RCC 7860 (cell line): ENCODE measurements at regions not wholly inside any gene's neighbourhood (a gene's known extent, or its start where the extent isn't known, plus 50 kb on each side); places are given as distances from the start of the nearest gene placed in this dataset.

Experiments
- DNase-seq: peaks from one replicate; pipeline ENCODE4 v3.0.0-alpha.2; 2015; ENCODE audit warnings: low spot score
- FAIRE-seq: peaks from 2 replicates; lab custom pipeline; 2012; peaks lifted over from hg19 to GRCh38; lab: Jason Lieb, UNC

DNA sequence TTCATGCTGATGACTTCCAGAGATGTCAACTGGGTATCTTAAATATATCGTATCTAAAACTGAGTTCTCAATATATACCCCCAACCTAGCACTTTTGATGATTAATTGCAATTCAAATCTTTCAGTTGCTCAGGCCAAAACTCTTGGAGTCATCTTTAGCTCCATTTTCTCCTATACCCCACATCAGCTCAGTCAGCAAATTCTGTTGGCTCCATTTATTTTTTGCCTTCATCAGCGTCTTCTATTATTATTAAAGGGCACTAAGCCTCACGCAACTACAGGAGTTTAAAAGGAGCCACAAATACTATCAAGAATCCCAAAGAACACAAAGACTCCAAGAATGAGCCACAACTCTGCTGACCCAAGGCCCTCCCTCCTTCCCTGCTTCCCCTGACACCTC, 134.9 kb downstream of the KCTD12 start:
- DNase-seq (no peak), FAIRE-seq (no peak)

DNA sequence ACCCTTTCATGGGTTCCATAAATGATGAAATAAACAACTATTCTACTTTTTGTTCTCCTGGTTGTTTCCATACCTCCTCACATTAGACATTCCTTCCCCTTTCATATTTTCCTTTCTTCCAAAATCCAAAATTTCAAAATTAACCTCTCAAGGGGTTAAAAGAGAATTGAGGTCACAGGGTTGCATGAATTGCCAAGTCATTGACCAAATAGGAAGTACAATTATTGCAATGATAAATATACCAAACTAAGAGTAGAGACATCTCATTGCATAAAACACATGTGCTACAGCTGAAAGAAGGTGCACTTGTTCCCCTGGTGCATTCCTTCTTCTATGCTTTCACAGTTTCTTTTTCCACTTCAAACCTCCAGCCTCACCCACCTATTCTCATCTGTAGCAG, 136.1 kb downstream of the KCTD12 start:
- no peak for FAIRE-seq
- DNase-seq, result no peak

DNA sequence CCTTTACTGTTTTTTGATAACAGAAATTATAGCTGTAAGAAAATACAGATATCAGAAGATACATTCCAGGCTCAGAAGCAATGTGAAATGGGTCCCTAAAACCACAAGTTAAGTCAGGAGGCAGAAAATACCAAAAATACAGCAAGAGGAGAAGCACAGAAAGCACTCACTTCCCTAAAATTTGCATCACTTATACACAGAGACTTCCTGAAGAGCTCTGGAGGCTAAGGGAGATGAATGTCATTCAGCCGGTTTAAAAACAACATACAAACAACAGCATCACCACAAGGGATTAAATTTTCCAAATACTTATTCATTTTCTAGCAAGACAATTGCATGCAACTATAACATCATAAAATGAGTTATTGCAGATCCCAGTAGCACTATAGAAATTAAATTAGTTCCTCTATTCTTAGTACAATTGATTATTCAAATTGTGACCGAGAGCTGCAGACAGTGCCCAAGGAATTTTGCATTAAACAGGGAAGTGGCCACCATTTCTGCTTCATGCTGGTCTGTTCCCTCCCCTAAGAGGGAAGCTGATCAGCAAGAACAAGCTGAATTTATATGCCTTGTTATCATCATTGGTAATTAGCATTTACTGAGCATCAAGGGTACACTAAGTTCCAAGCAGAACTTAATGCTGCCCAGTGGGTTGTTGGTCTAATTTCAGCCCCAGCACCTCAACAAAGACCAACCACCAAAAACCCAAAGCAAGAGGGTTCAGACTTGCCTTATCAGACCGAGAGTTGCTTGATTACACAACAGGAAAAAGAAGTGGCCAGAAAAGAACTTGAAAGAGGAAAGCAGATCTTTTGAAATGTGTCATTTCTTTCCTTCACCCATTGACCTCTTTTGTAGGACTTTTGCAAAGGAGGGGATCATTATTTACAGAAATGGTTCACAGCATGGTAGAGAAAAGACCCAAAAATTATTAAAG, 140.7 kb downstream of the KCTD12 start:
- FAIRE-seq (no peak), DNase-seq (no peak)

DNA sequence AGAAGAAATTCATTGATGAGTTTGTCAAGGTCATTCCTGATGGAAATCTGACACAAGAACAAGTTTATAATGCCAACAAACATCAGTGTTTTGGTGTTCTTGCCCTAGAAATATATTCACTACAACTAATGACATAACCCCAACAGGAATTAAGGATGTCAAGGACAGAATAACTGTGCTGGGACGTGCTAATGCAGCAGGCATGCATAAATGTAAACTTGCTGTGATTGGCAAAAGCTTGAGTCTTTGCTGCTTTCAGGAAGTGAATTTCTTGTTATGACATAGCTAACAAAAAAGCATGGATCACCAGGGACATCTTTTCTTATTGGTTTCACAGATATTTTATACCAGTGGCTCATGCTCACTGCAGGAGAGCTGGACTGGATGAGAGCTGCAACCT, 144.6 kb downstream of the KCTD12 start:
- FAIRE-seq (no peak), DNase-seq (no peak)

DNA sequence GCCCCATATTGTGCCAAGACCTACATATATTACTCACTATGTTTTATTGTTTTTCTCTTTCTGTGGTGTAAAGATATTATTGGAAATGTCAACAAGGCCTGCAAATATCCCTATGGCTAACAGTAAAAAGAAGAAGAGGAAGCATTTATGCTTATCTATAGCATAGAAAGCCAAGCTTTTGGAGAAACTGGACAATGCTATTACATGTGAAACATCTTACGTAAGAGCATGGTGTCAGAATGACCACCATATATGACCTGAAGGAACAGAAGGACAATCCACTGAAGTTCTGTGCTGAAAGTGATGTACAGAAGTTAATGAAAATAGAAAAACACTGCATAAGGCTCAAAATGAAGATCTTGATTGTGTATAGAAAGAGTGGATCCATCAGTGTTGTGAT, 145.2 kb downstream of the KCTD12 start:
- FAIRE-seq, result no peak
- no peak for DNase-seq

DNA sequence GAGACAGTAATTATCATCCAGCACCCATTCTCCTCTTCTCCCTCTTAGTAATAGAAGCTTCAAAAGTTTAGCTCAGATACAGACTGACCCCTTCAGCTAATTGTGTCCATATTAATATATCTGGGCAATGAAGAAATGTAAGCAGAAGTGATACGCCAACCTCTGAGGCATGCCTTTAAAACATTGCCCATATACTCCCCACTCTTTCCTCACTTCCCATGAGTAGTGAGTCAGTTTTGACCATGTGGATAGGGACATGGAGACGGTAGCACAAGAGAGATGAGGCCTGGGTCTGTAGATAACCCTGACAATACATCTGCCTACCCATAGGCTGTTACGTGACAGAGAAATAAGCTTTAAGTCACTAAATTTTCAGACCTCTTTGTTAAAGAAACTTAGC, 147.6 kb downstream of the KCTD12 start:
- DNase-seq (no peak), FAIRE-seq (no peak)

DNA sequence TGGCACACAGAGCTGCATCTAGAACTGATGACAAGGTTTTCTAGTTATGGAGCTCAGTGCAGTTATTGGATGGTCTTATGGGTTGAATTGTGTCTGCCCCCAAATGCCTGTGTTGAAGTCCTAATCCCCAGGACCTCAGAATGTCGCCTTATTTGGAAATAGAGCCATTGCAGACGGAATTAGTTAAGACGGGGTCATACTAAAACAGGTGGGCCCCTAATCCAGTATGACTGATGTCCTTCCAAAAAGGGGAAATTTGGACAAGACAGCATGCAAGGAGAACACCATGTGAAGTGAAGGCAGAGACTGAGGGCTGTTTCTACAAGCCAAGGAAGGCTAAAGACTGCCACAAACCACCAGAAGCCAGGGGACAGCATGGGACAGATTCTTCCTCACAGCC, 148.7 kb downstream of the KCTD12 start:
- DNase-seq (no peak), FAIRE-seq (no peak)

DNA sequence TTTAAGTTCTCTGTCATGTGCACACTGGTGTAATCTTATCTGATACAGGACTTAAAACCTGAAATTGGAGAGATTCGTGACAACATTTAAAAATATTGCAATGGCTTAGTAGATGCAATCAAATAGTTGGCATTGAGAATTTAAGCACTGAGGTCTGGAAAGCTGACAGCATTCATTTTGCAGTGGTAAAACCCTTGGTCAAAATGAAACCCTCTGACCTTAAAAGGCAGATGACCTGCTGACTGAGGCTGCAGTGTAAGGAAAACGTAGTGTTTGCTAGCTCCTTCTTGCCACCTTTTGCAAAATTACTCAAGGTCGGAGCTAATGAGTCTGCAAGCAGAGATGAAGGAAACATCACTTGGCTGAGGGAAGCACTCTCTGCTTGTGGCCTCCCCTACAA, 150.6 kb downstream of the KCTD12 start:
- FAIRE-seq (no peak), DNase-seq (no peak)

DNA sequence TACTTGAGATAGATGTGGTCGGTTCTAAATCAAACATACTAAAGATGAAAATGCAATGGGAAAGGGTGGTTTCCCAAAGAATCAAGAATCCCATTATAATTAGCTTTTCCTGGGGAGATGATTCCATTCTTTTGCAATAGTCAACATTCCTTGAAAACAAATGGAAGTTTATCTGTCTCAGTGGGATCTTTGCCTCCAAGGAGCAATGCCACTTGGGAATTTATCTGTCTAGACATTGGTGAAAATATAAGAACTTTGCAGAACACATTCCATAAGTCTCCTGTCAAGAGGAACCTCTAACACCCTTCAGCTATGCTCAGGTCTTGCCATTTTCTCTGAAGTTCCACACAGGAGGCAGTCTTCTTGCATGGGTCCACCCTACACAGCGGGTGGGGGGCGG, 152.5 kb downstream of the KCTD12 start:
- DNase-seq, result no peak
- FAIRE-seq, result no peak

DNA sequence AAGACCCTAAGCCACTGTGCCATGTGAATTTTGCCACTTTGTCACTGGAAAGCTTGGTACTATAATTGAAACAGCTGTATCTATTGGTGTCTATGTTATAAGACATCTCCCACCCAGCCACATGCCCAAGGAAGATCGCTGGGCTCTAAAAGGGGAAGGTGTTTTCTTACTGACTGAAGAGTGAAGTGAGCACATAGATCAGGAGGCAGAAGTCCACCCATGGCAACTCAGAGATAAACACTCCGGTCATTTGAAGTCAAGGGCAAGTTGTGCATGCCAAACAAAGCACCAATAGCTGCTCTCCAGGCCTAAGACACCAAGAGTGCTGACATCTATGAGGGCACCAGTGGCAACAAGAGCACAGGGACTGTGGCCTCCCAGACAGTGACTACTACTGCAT, 153.8 kb downstream of the KCTD12 start:
- FAIRE-seq (no peak), DNase-seq (no peak)

DNA sequence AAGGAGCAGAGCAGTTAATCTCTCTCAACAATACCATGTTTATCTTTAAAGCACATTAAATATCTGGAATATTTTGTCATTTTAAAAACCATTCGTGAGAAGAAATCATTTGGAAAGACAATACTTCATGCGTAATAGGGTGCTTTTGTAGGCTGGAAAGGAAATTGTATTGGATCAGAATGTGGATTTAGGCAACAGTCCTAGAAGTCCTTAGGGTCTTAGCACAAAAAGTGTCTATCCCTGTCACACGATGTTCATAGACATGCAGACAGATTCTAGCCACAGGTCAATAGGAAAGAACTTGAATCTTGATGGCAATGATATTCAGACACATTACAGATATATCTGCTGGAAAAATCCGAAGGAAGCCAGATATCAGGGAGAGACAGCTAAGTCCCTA, 156.0 kb downstream of the KCTD12 start:
- DNase-seq (no peak), FAIRE-seq (no peak)

DNA sequence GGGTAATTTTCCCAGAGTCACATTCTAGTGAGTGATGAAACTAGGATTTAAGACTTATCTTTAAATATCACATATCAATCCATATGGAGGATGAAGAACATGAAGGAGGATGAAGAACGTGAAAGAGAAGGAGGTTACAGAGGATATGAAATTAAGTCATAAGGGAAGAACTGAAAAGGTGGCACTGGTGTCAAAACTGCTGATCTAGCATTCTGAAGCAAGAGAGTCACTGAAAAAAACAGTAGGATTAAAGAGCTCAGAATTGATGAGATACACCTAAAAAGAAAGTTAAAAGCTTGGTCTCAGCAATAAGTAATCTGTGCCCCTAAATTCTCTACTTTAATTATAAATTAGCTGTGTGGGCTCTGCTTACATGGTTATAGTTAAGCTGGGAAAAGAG, 156.5 kb downstream of the KCTD12 start:
- DNase-seq (no peak), FAIRE-seq (no peak)

DNA sequence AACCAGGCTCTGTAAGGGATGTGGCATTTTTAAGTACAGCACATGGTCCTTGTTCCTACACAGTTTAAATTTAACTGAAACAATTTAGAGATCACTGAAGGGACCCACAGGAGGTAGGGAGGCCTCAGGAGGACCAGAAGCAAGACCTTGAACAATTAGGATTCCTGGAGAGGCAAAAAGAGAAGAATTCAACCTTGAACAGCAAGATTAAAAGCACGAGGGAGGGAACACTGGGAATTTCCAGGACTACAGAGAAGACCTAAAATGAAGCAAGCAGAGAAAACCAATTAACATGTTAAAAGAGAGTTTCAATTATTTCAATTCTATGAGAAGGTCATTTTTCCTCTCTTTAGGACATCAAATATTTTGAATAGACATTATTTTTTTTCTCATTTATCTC, 160.3 kb downstream of the KCTD12 start:
- no peak for FAIRE-seq

DNA sequence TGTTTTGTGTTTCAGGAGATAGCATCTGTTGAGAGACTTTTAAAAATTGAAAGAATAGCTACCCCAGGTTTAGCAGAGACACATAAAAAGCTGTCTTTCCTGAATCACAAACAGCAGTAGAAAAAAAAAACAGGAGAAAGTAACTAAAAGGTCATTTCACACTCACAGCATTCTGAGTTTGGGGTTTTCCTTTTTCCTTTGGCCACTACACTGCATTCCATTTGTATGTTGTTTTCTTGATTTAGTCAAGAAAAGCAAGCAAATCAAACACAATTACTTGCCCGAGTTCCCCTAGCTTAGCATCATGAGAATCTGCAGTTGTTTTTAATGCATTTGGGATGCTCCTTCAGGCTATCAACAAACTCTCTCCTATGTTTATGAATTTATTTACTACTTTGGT, 161.0 kb downstream of the KCTD12 start:
- FAIRE-seq (no peak), DNase-seq (no peak)

More for the DNA sequence above, 160.3 kb downstream of the KCTD12 start:
- DNase-seq, result no peak

DNA sequence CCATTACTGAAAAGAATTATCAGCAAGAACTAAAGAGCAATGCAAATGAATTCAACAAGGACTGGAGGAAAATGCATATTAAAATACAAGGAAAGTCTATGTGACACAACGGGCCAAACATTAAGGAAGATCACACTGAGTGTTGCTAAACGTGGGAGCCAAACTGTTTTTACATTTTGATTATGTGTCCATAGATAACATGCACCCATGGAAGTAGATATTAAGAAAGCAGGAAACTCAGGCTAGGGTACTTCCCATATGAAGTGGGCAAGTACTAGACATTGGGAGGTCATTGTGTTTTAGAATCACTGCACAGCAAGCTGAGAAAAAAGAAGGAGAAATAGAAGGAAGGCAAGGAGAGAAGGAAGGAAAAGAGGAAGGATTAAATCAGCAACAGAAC, 161.8 kb downstream of the KCTD12 start:
- no peak for DNase-seq
- FAIRE-seq, result no peak

DNA sequence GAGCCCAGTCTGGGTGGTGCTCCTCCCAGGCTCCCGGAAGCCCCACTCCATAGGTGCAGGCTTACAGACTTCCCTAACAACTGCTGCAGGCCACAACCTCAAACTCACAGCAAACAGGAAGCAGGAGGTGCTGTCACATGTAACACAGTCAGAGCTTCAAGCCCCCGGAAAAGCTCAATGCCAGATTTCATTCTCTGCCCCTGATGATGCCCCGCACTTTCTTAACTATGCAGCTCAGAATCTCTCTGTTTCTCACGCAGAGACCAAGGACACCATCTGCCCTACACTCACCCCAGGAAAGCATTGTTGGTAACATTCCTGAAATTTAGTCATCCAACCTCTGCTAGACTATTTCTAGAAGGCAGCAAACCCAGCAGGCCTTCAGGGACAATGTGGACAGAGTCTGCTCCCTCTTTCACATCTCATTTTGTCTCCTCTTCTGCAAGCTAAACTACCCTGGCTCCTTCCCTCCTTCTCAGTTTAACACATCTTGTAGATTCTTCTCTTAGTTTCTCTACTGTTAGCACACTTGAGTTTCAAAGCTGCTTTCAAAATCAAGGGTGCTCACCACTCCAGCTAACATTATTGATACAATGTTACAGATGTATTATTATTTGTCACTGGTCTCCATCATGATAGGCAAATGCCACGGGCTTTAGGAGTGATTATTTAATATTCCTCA, 162.5 kb downstream of the KCTD12 start:
- DNase-seq (no peak), FAIRE-seq (no peak)

DNA sequence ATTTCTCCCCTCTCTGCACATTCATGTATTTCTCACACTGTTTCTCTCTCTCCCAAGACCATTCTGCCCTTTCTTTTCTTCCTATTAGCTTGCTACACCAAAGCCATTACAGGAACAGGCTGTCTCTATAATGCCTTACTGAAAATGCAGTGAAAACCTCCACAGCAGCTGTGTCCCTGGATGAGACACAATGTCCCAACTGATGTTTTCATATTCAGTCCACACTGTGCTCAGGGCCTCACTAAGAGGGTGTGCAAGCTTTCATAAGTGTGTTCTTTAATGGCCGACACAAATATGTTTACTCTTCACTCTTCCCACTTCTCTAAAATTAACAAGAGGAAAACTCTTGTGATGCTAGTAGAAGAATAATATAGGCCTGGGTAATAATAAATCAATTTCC, 163.4 kb downstream of the KCTD12 start:
- DNase-seq (no peak), FAIRE-seq (no peak)

DNA sequence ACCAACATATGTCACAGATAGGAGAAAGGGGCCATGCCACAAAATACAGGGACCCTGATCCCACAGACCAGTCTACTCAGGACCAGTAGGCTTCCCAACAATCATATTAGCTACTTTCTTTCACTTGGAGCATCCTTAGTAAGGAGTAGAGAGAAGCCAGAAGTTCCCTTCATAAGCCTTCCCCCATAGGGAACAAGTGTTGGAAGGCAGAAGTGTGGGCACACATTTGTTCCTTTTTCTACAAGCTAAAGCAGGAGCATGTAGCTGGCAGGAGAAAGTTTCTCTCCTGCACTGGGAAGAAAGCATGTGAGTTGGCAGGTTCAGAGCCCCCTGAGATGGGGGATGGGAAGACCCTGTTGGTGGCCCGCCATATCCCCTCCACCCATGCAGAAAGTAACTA, 165.4 kb downstream of the KCTD12 start:
- no peak for FAIRE-seq
- DNase-seq, result no peak

DNA sequence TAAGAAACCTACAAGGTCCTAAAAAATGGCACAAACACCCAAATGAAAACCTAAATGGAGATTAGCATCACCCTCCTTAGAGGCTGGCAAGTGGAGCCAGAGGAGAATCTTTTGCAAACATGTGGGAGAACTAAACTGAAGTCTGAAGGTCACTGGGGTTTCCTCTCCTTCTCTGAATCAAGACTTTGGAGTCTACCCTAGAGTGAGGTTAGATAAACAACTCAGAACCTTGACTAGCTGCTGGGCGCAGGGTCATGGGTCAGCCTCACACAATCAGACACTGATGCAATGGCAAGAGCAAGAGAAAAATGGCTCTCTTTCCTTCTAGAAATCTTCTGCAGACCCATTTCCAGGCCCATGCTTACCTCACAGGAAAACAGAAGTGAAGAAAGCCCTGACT, 165.8 kb downstream of the KCTD12 start:
- FAIRE-seq (no peak), DNase-seq (no peak)

DNA sequence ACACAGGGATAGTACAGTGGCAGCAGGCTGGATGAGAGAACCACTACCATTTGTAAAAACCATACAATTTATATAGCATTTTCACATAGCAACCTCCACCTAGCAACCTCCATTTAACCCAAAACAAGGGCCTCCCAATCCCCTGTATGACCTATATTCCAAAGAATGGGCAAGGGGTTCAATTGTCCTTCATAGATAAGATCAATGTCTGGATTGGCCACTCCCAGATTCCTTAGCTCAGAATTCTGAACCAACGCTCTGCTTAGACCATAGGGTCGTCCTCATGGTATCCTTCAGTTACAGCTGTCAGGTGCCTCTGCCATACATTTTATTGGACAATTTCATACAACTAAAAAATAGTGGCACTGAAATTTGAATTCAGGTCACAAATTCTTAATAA, 166.2 kb downstream of the KCTD12 start:
- DNase-seq (no peak), FAIRE-seq (no peak)

DNA sequence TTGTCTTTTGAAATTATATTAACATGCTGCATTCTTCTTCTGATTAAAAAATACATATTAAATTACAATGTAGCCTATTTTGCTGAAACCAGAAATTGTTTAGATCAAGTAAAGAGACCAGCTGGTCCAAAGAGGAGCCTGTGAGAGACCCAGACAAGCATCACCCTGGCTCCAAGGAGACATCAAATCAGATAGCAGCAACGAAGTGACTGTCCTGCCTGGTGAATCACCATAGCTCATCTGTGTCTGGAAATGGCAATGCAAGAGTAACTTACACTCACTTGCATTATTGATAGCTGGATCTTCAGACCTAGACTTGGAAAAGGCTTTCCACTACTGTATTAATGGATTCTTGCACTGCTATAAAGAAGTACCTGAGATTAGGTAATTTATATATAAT, 169.1 kb downstream of the KCTD12 start:
- FAIRE-seq (no peak), DNase-seq (no peak)

DNA sequence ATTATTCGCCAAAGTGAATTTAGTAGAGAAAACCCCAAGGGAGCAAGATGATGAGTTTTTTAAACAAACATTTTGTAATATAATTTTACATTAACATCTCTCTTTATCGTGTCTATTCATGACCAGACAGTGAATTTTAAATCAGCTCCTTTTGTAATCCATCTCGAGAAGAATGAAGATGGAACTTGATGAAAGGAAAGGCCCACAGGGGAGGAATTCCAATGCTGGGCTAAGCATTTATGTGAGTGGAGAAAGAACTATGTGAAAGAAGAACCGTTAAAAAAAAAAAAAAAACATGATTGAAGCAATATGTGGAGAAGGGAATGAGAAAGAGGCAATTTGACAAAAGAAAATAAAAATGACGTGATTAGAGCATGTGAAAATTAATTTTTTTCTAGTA, 170.6 kb downstream of the KCTD12 start:
- no peak for FAIRE-seq

More for the DNA sequence above, 170.6 kb downstream of the KCTD12 start:
- no peak for DNase-seq
